ENCODE measurements at regions not wholly inside any gene's neighbourhood (a gene's known extent, or its start where the extent isn't known, plus 50 kb on each side); places are given as distances from the start of the nearest gene placed in this dataset.

- H3K9ac ChIP-seq (ENCODE audit: insufficient read depth, low read depth, low read length): no peak overlapping the region
- H3K79me2 ChIP-seq (ENCODE audit: insufficient read depth, low read length): no peaks in the 10 kb centered on the region
- FAIRE-seq (no peak), DNase-seq (ENCODE audit: low spot score) (no peak), ATAC-seq (no peak)
- no peaks in the 10 kb centered on the region for H3K4me1 ChIP-seq (ENCODE audit: insufficient read depth, low read length)
- H3K27ac ChIP-seq (ENCODE audit: extremely low read length, insufficient read depth, low read length): no peak overlapping the region
- CTCF ChIA-PET (ENCODE audit: low intra/inter-chr PET ratio, low total read pairs): no interaction called here
- H3K27me3 ChIP-seq (ENCODE audit: control insufficient read depth in 1 of 2, insufficient read depth in 2 of 2, low read length in 2 of 2): no peaks in the 10 kb centered on the region
- H2AFZ ChIP-seq (ENCODE audit: low read length): no peak overlapping the region
- POLR2A ChIA-PET: no interaction called here
- TF ChIP-seq ZNF605 (CRISPR knock-in tag; IDR thresholded peaks at IDR 0.05) (no peak), GPN1 (CRISPR knock-in tag; IDR thresholded peaks at IDR 0.05; ENCODE audit: borderline replicate concordance) (no peak), ZNF816 (CRISPR knock-in tag; IDR thresholded peaks at IDR 0.05; ENCODE audit: borderline replicate concordance) (no peak), BORCS8-MEF2B (CRISPR knock-in tag; IDR thresholded peaks at IDR 0.05) (no peak)
- H3K9me3 ChIP-seq (ENCODE audit: low read length): no peaks in the 10 kb centered on the region
- under 1% methylated on average over 3 of the region's 3 CpGs for WGBS (ENCODE audit: low lambda C conversion rate)
- no TSS peak for BruUV-seq (replicated peaks)
- H4K20me1 ChIP-seq (ENCODE audit: insufficient read depth, low read length): no peaks in the 10 kb centered on the region
- in situ Hi-C loops (cut with HindIII; ENCODE audit: extremely low pct_ligation_motif_present, low pct_unique_long_range_greater_than_20kb) (no loop called here), intact Hi-C loops (cut with micrococcal nuclease; ENCODE audit: unreplicated experiment) (no loop called here)
- no peak overlapping the region for H3K4me3 ChIP-seq (replicated peaks in 1 of 3; ENCODE audit: insufficient read depth in 1 of 3, low read depth in 2 of 3, low read length in 3 of 3)
- no peaks in the 10 kb centered on the region for H3K36me3 ChIP-seq (replicated peaks in 1 of 2; ENCODE audit: control insufficient read depth in 1 of 2, insufficient read depth in 2 of 2, low read length in 2 of 2)
- H3K4me2 ChIP-seq (ENCODE audit: low read depth, low read length): no peak overlapping the region
These were observed 331.0 kb upstream of the EDIL3 start for GRCh38 chr5:84715686-84716085.

GRCh38 chr5:84715091-84715490 lies 330.4 kb upstream of the EDIL3 start:
- no peak overlapping the region for H3K27ac ChIP-seq (ENCODE audit: extremely low read length, insufficient read depth, low read length)
- H3K9me3 ChIP-seq (ENCODE audit: low read length): no peaks in the 10 kb centered on the region
- H3K4me3 ChIP-seq (replicated peaks in 1 of 3; ENCODE audit: insufficient read depth in 1 of 3, low read depth in 2 of 3, low read length in 3 of 3): no peak overlapping the region
- no peaks in the 10 kb centered on the region for H3K79me2 ChIP-seq (ENCODE audit: insufficient read depth, low read length)
- H3K4me1 ChIP-seq (ENCODE audit: insufficient read depth, low read length): no peaks in the 10 kb centered on the region
- intact Hi-C loops (cut with micrococcal nuclease; ENCODE audit: unreplicated experiment) (no loop called here), in situ Hi-C loops (cut with HindIII; ENCODE audit: extremely low pct_ligation_motif_present, low pct_unique_long_range_greater_than_20kb) (no loop called here)
- TF ChIP-seq ZNF17 (CRISPR knock-in tag; IDR thresholded peaks at IDR 0.05): no peak
- TF ChIP-seq SMAD9 (CRISPR knock-in tag; IDR thresholded peaks at IDR 0.05): no peak
- TF ChIP-seq ZNF253 (CRISPR knock-in tag; IDR thresholded peaks at IDR 0.05; ENCODE audit: borderline replicate concordance): no peak
- TF ChIP-seq, protein P1, sequence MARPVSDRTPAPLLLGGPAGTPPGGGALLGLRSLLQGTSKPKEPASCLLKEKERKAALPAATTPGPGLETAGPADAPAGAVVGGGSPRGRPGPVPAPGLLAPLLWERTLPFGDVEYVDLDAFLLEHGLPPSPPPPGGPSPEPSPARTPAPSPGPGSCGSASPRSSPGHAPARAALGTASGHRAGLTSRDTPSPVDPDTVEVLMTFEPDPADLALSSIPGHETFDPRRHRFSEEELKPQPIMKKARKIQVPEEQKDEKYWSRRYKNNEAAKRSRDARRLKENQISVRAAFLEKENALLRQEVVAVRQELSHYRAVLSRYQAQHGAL (CRISPR knock-in tag; IDR thresholded peaks at IDR 0.05; ENCODE audit: not compliant biosample characterization): no peak
- CTCF ChIA-PET (ENCODE audit: low intra/inter-chr PET ratio, low total read pairs): no interaction called here
- H2AFZ ChIP-seq (ENCODE audit: low read length): no peak overlapping the region
- no peak overlapping the region for H3K9ac ChIP-seq (ENCODE audit: insufficient read depth, low read depth, low read length)
- WGBS (ENCODE audit: low lambda C conversion rate): 0% methylated on average over 1 of the region's 1 CpG
- H4K20me1 ChIP-seq (ENCODE audit: insufficient read depth, low read length): no peaks in the 10 kb centered on the region
- ATAC-seq (no peak), FAIRE-seq (no peak), DNase-seq (ENCODE audit: low spot score) (no peak)
- no TSS peak for BruUV-seq (replicated peaks)
- no peak overlapping the region for H3K4me2 ChIP-seq (ENCODE audit: low read depth, low read length)
- H3K27me3 ChIP-seq (ENCODE audit: control insufficient read depth in 1 of 2, insufficient read depth in 2 of 2, low read length in 2 of 2): no peaks in the 10 kb centered on the region
- no peaks in the 10 kb centered on the region for H3K36me3 ChIP-seq (replicated peaks in 1 of 2; ENCODE audit: control insufficient read depth in 1 of 2, insufficient read depth in 2 of 2, low read length in 2 of 2)
- POLR2A ChIA-PET: no interaction called here

All from HepG2 (cell line).